ENCODE measurements at regions not wholly inside any gene's neighbourhood (a gene's known extent, or its start where the extent isn't known, plus 50 kb on each side); places are given as distances from the start of the nearest gene placed in this dataset.

DNA sequence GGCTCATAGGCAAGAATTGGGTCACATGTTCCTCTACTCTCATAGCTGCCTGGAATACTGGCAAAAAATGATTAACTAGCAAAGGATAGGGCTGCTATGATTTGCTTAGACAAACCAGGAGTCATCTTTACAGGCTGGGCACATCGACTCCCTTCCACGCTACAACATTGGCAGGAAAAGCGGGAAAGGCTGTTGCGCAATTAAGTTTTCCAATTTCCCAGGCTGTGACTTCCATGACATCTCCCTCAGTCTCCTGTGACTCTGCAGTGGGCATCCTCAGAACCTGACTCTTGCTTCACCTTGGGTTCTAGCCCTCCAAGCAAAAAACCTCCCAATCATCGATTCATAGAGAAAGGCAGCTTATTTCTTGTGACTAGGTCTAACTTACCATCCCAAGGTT lies 184.5 kb upstream of the E2F7 start:
- Histone ChIP-seq H3K4me3 (ENCODE audit: low read depth, low read length) (no peak overlapping the region), H3K79me2 (ENCODE audit: control insufficient read depth, insufficient read depth, low read length, unreplicated experiment) (no peaks in the 10 kb centered on the region), H3K36me3 (ENCODE audit: insufficient read depth, low read length) (no peaks in the 10 kb centered on the region), H3K27me3 (ENCODE audit: insufficient read depth, low read length) (no peaks in the 10 kb centered on the region), H3K4me1 (ENCODE audit: control insufficient read depth, insufficient read depth, low read length, unreplicated experiment) (no peaks in the 10 kb centered on the region), H2AFZ (ENCODE audit: low read length, unreplicated experiment) (no peak overlapping the region), H3K27ac (ENCODE audit: low read depth, low read length) (no peak overlapping the region)

DNA sequence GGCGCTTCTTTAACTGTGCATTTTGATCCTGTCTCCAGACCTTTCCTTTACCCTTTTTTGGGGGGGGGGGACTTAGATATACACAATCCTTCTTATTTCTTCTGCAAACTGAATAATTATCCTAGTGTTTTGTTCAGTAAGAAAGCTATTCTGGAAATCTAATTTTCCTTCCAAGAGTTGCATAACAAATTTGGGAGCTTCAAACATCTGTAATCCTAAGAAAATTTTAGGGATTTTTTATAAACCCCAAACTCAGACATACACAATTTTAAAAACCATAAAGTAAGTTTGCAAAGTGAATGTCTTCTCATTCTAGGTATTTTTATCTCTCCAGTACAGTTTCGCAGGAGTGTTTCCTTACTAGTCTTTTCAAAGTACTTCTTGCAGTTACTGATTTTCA lies 182.7 kb upstream of the E2F7 start:
- H3K27me3 ChIP-seq (ENCODE audit: insufficient read depth, low read length) = no peaks in the 10 kb centered on the region
- H3K79me2 ChIP-seq (ENCODE audit: control insufficient read depth, insufficient read depth, low read length, unreplicated experiment) = no peaks in the 10 kb centered on the region
- H2AFZ ChIP-seq (ENCODE audit: low read length, unreplicated experiment) = no peak overlapping the region
- H3K36me3 ChIP-seq (ENCODE audit: insufficient read depth, low read length) = no peaks in the 10 kb centered on the region
- H3K27ac ChIP-seq (ENCODE audit: low read depth, low read length) = no peak overlapping the region
- no peak overlapping the region for H3K4me3 ChIP-seq (ENCODE audit: low read depth, low read length)
- H3K4me1 ChIP-seq (ENCODE audit: control insufficient read depth, insufficient read depth, low read length, unreplicated experiment) = no peaks in the 10 kb centered on the region

DNA sequence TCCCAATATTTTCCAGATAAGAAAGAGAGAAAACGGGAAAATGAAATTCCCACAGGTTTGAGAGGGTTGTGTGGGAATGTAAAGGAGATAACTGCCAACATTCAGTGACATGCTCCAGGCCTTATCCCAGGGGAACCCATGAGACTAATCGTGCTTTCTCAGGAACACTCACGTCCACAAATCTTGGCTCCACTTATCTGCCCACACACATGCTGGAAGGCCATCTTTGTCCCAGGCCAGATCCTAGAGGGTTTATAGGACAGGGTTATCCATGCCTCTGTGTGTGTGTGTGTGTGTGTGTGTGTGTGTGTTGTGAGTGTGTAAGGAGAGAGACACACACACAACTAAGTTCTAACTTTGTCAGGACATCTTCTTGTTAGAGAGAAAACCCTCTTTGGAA lies 182.2 kb upstream of the E2F7 start:
- Histone ChIP-seq H3K4me3 (ENCODE audit: low read depth, low read length) (no peak overlapping the region), H3K27ac (ENCODE audit: low read depth, low read length) (no peak overlapping the region), H2AFZ (ENCODE audit: low read length, unreplicated experiment) (no peak overlapping the region), H3K27me3 (ENCODE audit: insufficient read depth, low read length) (no peaks in the 10 kb centered on the region), H3K79me2 (ENCODE audit: control insufficient read depth, insufficient read depth, low read length, unreplicated experiment) (no peaks in the 10 kb centered on the region), H3K36me3 (ENCODE audit: insufficient read depth, low read length) (no peaks in the 10 kb centered on the region), H3K4me1 (ENCODE audit: control insufficient read depth, insufficient read depth, low read length, unreplicated experiment) (no peaks in the 10 kb centered on the region)

DNA sequence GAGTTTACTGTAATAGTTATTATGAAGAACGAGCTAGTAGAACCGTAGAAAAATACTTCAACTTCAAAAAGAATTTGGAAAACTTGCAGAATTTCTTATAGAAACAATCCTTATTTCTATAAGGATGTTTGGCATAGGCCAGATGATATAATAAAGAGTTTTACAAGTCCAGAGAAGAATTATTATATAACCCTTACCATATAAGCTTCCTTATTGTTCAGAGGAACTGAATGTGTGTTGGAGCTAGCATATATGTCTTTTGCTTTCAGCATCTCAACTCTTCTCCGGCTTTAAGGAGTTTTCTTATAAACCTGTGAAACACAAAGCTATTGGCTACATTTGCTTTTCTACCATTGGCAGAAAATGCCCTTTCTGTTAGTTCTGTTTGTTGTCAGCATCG lies 178.0 kb upstream of the E2F7 start:
- no peaks in the 10 kb centered on the region for H3K4me1 ChIP-seq (ENCODE audit: control insufficient read depth, insufficient read depth, low read length, unreplicated experiment)
- no peak overlapping the region for H3K4me3 ChIP-seq (ENCODE audit: low read depth, low read length)
- no peaks in the 10 kb centered on the region for H3K79me2 ChIP-seq (ENCODE audit: control insufficient read depth, insufficient read depth, low read length, unreplicated experiment)
- no peak overlapping the region for H3K27ac ChIP-seq (ENCODE audit: low read depth, low read length)
- no peaks in the 10 kb centered on the region for H3K36me3 ChIP-seq (ENCODE audit: insufficient read depth, low read length)
- no peak overlapping the region for H2AFZ ChIP-seq (ENCODE audit: low read length, unreplicated experiment)
- no peaks in the 10 kb centered on the region for H3K27me3 ChIP-seq (ENCODE audit: insufficient read depth, low read length)

DNA sequence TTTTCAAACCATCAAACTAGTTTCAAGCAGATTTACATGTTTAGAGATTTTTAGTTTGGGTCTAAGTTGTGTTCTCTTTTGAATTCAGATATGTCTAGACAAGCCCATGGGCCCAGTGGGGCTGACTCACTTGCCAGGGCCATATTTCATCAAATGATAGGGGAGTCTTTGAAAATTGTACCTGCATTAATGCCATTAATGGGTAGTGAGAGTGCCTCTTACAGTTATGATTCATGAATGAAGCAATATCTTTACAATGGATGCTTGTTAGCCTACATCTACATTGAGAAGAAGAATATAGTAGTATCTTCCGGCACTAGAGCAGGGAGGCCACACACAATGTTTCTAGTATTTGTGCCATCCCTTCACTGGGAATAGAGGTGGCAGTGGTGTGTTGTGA lies 174.2 kb upstream of the E2F7 start:
- Histone ChIP-seq H3K36me3 (ENCODE audit: insufficient read depth, low read length) (no peaks in the 10 kb centered on the region), H3K4me3 (ENCODE audit: low read depth, low read length) (no peak overlapping the region), H2AFZ (ENCODE audit: low read length, unreplicated experiment) (no peak overlapping the region), H3K27ac (ENCODE audit: low read depth, low read length) (no peak overlapping the region), H3K4me1 (ENCODE audit: control insufficient read depth, insufficient read depth, low read length, unreplicated experiment) (no peaks in the 10 kb centered on the region), H3K27me3 (ENCODE audit: insufficient read depth, low read length) (no peaks in the 10 kb centered on the region), H3K79me2 (ENCODE audit: control insufficient read depth, insufficient read depth, low read length, unreplicated experiment) (no peaks in the 10 kb centered on the region)

DNA sequence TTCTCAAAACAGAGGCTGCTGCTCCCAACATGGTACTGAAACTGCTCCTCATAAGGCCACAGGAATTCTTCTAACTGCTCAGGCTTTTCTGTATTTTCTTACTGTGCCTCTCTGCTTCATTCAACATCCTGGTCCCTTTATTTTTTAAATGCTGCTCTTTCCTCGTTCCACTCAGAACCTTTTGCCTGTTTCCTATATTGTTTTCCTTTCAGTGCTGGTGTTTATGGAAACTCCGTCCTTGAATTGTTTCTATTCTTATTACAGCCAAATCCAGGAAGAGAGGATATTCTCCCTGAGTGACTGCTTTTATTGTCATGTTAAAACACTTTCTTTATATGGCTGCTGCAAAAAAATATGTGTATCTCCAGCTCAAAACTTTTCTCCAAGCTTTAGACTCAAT lies 173.0 kb upstream of the E2F7 start:
- H3K27me3 ChIP-seq (ENCODE audit: insufficient read depth, low read length) = no peaks in the 10 kb centered on the region
- no peaks in the 10 kb centered on the region for H3K79me2 ChIP-seq (ENCODE audit: control insufficient read depth, insufficient read depth, low read length, unreplicated experiment)
- no peaks in the 10 kb centered on the region for H3K36me3 ChIP-seq (ENCODE audit: insufficient read depth, low read length)
- H2AFZ ChIP-seq (ENCODE audit: low read length, unreplicated experiment) = no peak overlapping the region
- no peak overlapping the region for H3K27ac ChIP-seq (ENCODE audit: low read depth, low read length)
- no peak overlapping the region for H3K4me3 ChIP-seq (ENCODE audit: low read depth, low read length)
- H3K4me1 ChIP-seq (ENCODE audit: control insufficient read depth, insufficient read depth, low read length, unreplicated experiment) = no peaks in the 10 kb centered on the region

DNA sequence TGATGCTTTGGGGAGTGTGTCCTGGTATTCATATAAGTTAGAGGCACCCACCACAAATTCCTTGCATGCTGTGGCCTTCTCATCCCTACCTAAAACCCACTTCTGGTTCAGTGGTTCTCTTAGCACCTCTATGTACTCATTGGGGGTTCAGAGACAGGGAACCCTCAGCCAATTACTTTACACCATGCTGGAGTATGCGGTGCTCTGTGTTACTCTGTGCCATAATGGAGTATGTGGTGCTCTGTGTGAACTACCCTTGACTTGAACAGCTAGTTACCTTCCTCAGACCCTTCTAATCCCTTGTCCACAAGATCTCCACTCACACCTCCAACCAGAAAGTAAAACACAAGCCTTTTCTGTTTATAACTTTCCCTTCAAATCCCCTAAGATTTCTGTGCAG lies 172.5 kb upstream of the E2F7 start:
- no peaks in the 10 kb centered on the region for H3K4me1 ChIP-seq (ENCODE audit: control insufficient read depth, insufficient read depth, low read length, unreplicated experiment)
- H3K27ac ChIP-seq (ENCODE audit: low read depth, low read length) = no peak overlapping the region
- no peak overlapping the region for H2AFZ ChIP-seq (ENCODE audit: low read length, unreplicated experiment)
- H3K36me3 ChIP-seq (ENCODE audit: insufficient read depth, low read length) = no peaks in the 10 kb centered on the region
- H3K4me3 ChIP-seq (ENCODE audit: low read depth, low read length) = no peak overlapping the region
- H3K27me3 ChIP-seq (ENCODE audit: insufficient read depth, low read length) = no peaks in the 10 kb centered on the region
- H3K79me2 ChIP-seq (ENCODE audit: control insufficient read depth, insufficient read depth, low read length, unreplicated experiment) = no peaks in the 10 kb centered on the region

DNA sequence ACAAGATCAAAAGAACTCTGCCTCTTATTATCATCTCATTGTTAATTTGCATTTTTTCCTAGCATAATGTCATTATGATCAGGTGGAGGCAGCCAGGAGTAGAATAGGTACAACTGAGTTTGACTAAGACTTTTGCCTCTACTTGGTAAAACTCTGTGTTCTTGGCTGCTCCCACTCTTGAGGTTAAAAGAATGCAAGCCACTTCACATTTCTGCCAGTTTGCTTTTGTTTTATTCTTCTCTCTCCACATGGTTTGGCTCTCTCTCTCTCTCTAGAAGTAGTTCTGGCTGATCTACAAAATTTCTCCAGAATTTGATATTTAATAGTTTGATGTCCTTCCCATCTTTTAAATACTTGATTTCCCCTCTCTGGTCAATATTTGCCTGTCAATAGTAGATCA lies 170.7 kb upstream of the E2F7 start:
- no peak overlapping the region for H2AFZ ChIP-seq (ENCODE audit: low read length, unreplicated experiment)
- no peak overlapping the region for H3K27ac ChIP-seq (ENCODE audit: low read depth, low read length)
- H3K27me3 ChIP-seq (ENCODE audit: insufficient read depth, low read length) = no peaks in the 10 kb centered on the region
- no peaks in the 10 kb centered on the region for H3K36me3 ChIP-seq (ENCODE audit: insufficient read depth, low read length)
- no peaks in the 10 kb centered on the region for H3K79me2 ChIP-seq (ENCODE audit: control insufficient read depth, insufficient read depth, low read length, unreplicated experiment)
- H3K4me3 ChIP-seq (ENCODE audit: low read depth, low read length) = no peak overlapping the region
- H3K4me1 ChIP-seq (ENCODE audit: control insufficient read depth, insufficient read depth, low read length, unreplicated experiment) = peaks cover 16% of the 10 kb centered on the region

DNA sequence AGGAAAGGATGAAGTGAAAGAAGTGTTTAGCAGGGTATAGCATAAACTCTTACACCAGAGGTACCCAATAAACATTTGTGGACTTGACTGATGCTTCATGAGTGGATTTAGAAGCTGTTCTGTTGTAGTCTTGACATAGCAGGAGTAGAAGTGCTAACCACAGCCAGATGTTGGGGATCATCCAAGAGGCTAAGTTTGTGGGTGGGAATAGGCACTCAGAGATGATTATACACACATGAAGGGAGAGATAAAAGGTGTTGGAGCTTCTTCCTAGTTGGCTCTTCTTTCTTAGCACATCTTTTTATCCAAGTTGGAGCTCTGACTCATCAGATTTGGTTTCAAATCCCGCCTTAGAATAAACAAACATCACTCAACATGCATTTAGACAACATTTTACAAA lies 166.7 kb upstream of the E2F7 start:
- Histone ChIP-seq H3K36me3 (ENCODE audit: insufficient read depth, low read length) (no peaks in the 10 kb centered on the region), H3K27me3 (ENCODE audit: insufficient read depth, low read length) (no peaks in the 10 kb centered on the region), H2AFZ (ENCODE audit: low read length, unreplicated experiment) (peak overlapping the region; percentile 92), H3K4me3 (ENCODE audit: low read depth, low read length) (peak overlapping the region; percentile 55), H3K4me1 (ENCODE audit: control insufficient read depth, insufficient read depth, low read length, unreplicated experiment) (peaks cover 30% of the 10 kb centered on the region), H3K79me2 (ENCODE audit: control insufficient read depth, insufficient read depth, low read length, unreplicated experiment) (no peaks in the 10 kb centered on the region), H3K27ac (ENCODE audit: low read depth, low read length) (peak overlapping the region; percentile 81)

DNA sequence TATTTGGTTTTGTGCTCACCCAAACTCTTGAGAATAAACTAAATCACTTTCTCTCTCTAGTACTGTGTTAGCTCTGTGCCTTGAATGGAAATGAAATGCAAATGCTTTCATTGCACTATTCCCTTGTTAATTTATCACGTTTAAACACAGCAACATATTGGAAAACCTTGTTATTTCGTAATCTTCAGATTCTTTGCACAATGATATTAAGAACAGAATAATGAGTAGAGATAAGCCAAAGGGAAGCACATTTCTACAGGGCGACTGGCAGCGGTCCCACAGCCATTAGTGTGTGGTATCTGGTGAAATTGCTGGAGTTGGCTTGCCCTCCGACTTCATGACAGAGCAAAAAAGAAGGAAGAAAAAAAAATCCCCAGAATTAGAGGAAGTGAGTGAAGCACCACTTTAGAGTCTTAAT lies 166.1 kb upstream of the E2F7 start:
- Histone ChIP-seq H3K4me1 (ENCODE audit: control insufficient read depth, insufficient read depth, low read length, unreplicated experiment) (peaks cover 30% of the 10 kb centered on the region), H3K27me3 (ENCODE audit: insufficient read depth, low read length) (no peaks in the 10 kb centered on the region), H3K27ac (ENCODE audit: low read depth, low read length) (peak overlapping the region; percentile 81), H3K79me2 (ENCODE audit: control insufficient read depth, insufficient read depth, low read length, unreplicated experiment) (no peaks in the 10 kb centered on the region), H2AFZ (ENCODE audit: low read length, unreplicated experiment) (peak overlapping the region; percentile 92), H3K4me3 (ENCODE audit: low read depth, low read length) (peak overlapping the region; percentile 55), H3K36me3 (ENCODE audit: insufficient read depth, low read length) (no peaks in the 10 kb centered on the region)

DNA sequence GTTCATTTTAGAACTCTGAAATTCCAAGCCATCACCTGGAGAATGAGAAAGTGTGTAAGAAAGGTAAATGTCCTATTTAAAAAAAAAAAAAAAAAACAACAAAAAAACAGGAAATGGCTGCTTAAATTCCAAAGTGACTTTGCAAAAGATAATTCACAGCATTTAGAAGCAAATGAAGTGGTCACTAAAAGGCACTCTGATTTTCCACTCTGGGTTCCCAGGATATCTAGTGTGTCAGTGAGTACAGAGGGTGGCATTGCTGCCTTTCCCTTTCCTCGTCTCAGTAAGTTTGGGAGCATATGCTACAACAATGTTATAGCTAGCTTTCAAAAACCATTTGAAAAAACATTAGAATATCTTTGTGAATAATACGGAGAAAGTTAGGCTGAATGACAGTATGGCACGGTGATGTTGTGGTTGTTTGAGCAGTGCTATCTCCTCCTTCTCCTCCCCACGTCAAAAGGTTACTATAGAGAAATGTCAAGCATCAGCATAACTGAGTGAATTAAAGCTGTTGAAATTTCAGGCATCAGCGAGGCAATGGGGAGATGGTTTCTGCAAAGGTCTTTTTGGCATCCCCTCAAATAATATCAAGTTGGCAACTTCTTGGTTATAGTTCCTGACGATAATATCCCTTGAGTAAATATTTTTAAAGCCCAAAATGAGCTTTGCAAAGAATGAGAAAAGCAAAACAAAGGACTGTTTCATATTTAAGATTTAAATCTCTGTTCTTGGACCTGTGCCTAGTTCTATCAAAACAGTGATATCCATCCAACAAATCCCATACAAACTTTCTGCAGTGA lies 164.5 kb upstream of the E2F7 start:
- Histone ChIP-seq H3K27ac (ENCODE audit: low read depth, low read length) (no peak overlapping the region), H3K27me3 (ENCODE audit: insufficient read depth, low read length) (no peaks in the 10 kb centered on the region), H3K36me3 (ENCODE audit: insufficient read depth, low read length) (no peaks in the 10 kb centered on the region), H3K4me3 (ENCODE audit: low read depth, low read length) (peak overlapping the region; percentile 28), H2AFZ (ENCODE audit: low read length, unreplicated experiment) (peak overlapping the region; percentile 81), H3K4me1 (ENCODE audit: control insufficient read depth, insufficient read depth, low read length, unreplicated experiment) (peaks cover 30% of the 10 kb centered on the region), H3K79me2 (ENCODE audit: control insufficient read depth, insufficient read depth, low read length, unreplicated experiment) (no peaks in the 10 kb centered on the region)
